Keratinocyte (primary cell): ENCODE measurements at regions not wholly inside any gene's neighbourhood (a gene's known extent, or its start where the extent isn't known, plus 50 kb on each side); places are given as distances from the start of the nearest gene placed in this dataset.
"Not testable (repeated sequence)": the region's sequence is repeated elsewhere in the genome, so short reads cannot be mapped to it uniquely, and the experiment has no call there.

ENCODE experiments used
- DNase-seq: peaks from one replicate; pipeline ENCODE4 v3.0.0-alpha.2; 2011; ENCODE audit warnings: low read depth, missing footprints, low spot score
- FAIRE-seq: peaks from 2 replicates; lab custom pipeline; 2011; peaks lifted over from hg19 to GRCh38; lab: Jason Lieb, UNC
- H2AFZ ChIP-seq: 2 replicates; pipeline ENCODE4 v1.6.0; 2012; ENCODE audit warnings: low read length, control low read depth, inconsistent platforms; ENCODE audit not compliant: control insufficient read depth
- H3K27ac ChIP-seq: 2 replicates; pipeline ENCODE4 v1.5.1; 2011; ENCODE audit warnings: low read length; ENCODE audit not compliant: control insufficient read depth, insufficient read depth
- H3K27me3 ChIP-seq: 3 replicates; pipeline ENCODE4 v1.6.0; 2011; ENCODE audit warnings: low read length; ENCODE audit not compliant: control insufficient read depth, insufficient read depth; ENCODE audit errors: extremely low read depth
- H3K36me3 ChIP-seq, 2 experiments: 2 replicates in 1 of 2; 3 replicates in 1 of 2; pipeline ENCODE4 v1.5.1; 2011; ENCODE audit warnings: low read length in 2 of 2, mild to moderate bottlenecking in 1 of 2; ENCODE audit not compliant: control insufficient read depth in 2 of 2, insufficient read depth in 2 of 2; ENCODE audit errors: extremely low read depth in 1 of 2
- H3K4me1 ChIP-seq: 3 replicates; pipeline ENCODE4 v1.5.1; 2011; ENCODE audit warnings: low read length; ENCODE audit not compliant: control insufficient read depth, insufficient read depth; ENCODE audit errors: extremely low read depth
- H3K4me2 ChIP-seq: 3 replicates; pipeline ENCODE4 v1.6.0; 2011; ENCODE audit warnings: low read depth, low read length; ENCODE audit not compliant: control insufficient read depth, insufficient read depth; ENCODE audit errors: extremely low read depth
- H3K4me3 ChIP-seq, 3 experiments: fragments of 200-600 bp in 1 of 3; sonication (generic) in 1 of 3; 2 replicates in 2 of 3; 3 replicates in 1 of 3; pipeline ENCODE4 v1.5.1; 2011 to 2016; ENCODE audit warnings: low read length in 3 of 3, mild to moderate bottlenecking in 3 of 3, control low read depth in 2 of 3, inconsistent platforms in 1 of 3, low read depth in 1 of 3, mixed read lengths in 1 of 3, mixed run types in 1 of 3, moderate library complexity in 1 of 3; ENCODE audit not compliant: control insufficient read depth in 2 of 3, insufficient read depth in 2 of 3; ENCODE audit errors: extremely low read depth in 1 of 3
- H3K79me2 ChIP-seq: 2 replicates; pipeline ENCODE4 v1.6.0; 2012; ENCODE audit warnings: low read length; ENCODE audit not compliant: control insufficient read depth, insufficient read depth
- H3K9ac ChIP-seq: 3 replicates; pipeline ENCODE4 v1.6.0; 2011; ENCODE audit warnings: low read length; ENCODE audit not compliant: control insufficient read depth, insufficient read depth; ENCODE audit errors: extremely low read depth
- H3K9me1 ChIP-seq: 3 replicates; pipeline ENCODE4 v1.6.0; 2011; ENCODE audit warnings: low read length; ENCODE audit not compliant: control insufficient read depth, insufficient read depth; ENCODE audit errors: extremely low read depth
- H3K9me3 ChIP-seq: 2 replicates; pipeline ENCODE4 v1.5.1; 2012; ENCODE audit warnings: low read depth, low read length; ENCODE audit not compliant: control insufficient read depth
- H4K20me1 ChIP-seq: 3 replicates; pipeline ENCODE4 v1.6.0; 2011; ENCODE audit warnings: low read length; ENCODE audit not compliant: control insufficient read depth, insufficient read depth; ENCODE audit errors: extremely low read depth
- dilution Hi-C: fragments of 300-500 bp; cut with MboI; formaldehyde crosslinking; loops from one replicate; pipeline ENCODE4 v1.7.0; 2020; ENCODE audit warnings: low sequenced_read_pairs; ENCODE audit not compliant: extremely low pct_ligation_motif_present

GRCh38 chr1:148422921-148423320 is 60.2 kb downstream of the PPIAL4G start:
- H3K4me2 ChIP-seq, H3K36me3 ChIP-seq, H3K79me2 ChIP-seq, H3K9ac ChIP-seq, H3K9me1 ChIP-seq, H3K4me3 ChIP-seq, H2AFZ ChIP-seq, DNase-seq, dilution Hi-C loops, H3K4me1 ChIP-seq, H4K20me1 ChIP-seq, FAIRE-seq, H3K27ac ChIP-seq, H3K27me3 ChIP-seq, H3K9me3 ChIP-seq: not testable (repeated sequence)

GRCh38 chr1:148417241-148417640 is 65.9 kb downstream of the PPIAL4G start:
- H3K4me3 ChIP-seq, DNase-seq, H3K27me3 ChIP-seq, H4K20me1 ChIP-seq, H3K9ac ChIP-seq, H3K27ac ChIP-seq, H3K36me3 ChIP-seq, H3K79me2 ChIP-seq, FAIRE-seq, H3K4me2 ChIP-seq, H3K4me1 ChIP-seq, dilution Hi-C loops, H2AFZ ChIP-seq, H3K9me1 ChIP-seq, H3K9me3 ChIP-seq: not testable (repeated sequence)

GRCh38 chr1:148413385-148413784 is 69.7 kb downstream of the PPIAL4G start:
- dilution Hi-C loops, H3K27ac ChIP-seq, FAIRE-seq, H3K79me2 ChIP-seq, H3K9ac ChIP-seq, H3K4me1 ChIP-seq, H3K4me3 ChIP-seq, H3K9me1 ChIP-seq, H3K27me3 ChIP-seq, DNase-seq, H3K36me3 ChIP-seq, H2AFZ ChIP-seq, H3K4me2 ChIP-seq, H4K20me1 ChIP-seq, H3K9me3 ChIP-seq: not testable (repeated sequence)

GRCh38 chr1:148404786-148405568 is 78.1 kb downstream of the PPIAL4G start:
- H3K79me2 ChIP-seq, H3K27ac ChIP-seq, DNase-seq, dilution Hi-C loops, H3K36me3 ChIP-seq, H3K27me3 ChIP-seq, H3K9me1 ChIP-seq, H3K9ac ChIP-seq, H3K4me3 ChIP-seq, H3K4me2 ChIP-seq, H2AFZ ChIP-seq, FAIRE-seq, H3K4me1 ChIP-seq, H3K9me3 ChIP-seq, H4K20me1 ChIP-seq: not testable (repeated sequence)

GRCh38 chr1:148403925-148404324 is 79.2 kb downstream of the PPIAL4G start:
- FAIRE-seq, H3K9me3 ChIP-seq, H3K9ac ChIP-seq, H3K4me3 ChIP-seq, H3K27me3 ChIP-seq, H3K4me2 ChIP-seq, H3K9me1 ChIP-seq, H2AFZ ChIP-seq, H3K27ac ChIP-seq, H4K20me1 ChIP-seq, H3K79me2 ChIP-seq, H3K36me3 ChIP-seq, DNase-seq, dilution Hi-C loops, H3K4me1 ChIP-seq: not testable (repeated sequence)
